GM12878 (cell line): ENCODE measurements at regions not wholly inside any gene's neighbourhood (a gene's known extent, or its start where the extent isn't known, plus 50 kb on each side); places are given as distances from the start of the nearest gene placed in this dataset.

Experiments used
- ATAC-seq: fragments of 200-7000 bp; cut with Tn5 transposase; 3 replicates; pipeline ENCODE4 v1.9.1; 2020; ENCODE audit warnings: mild to moderate bottlenecking, moderate library complexity
- BruUV-seq: library from RNA; stranded (reverse); fragments of 400-500 nt; replicated peaks from 2 replicates; lab custom pipeline; 2021; lab: Mats Ljungman, UMichigan
- CTCF ChIA-PET: fragments of 300-600 bp; sonication (Branson Sonifier 250); formaldehyde crosslinking; extraction: SDS; loops from one replicate; lab custom pipeline; 2021; ENCODE audit warnings: inconsistent platforms; lab: Yijun Ruan, JAX
- POLR2A ChIA-PET: fragments of 350-600 bp; formaldehyde crosslinking; extraction: SDS; loops from one replicate; lab custom pipeline; 2021; ENCODE audit warnings: inconsistent platforms; lab: Charles Lee
- RAD21 ChIA-PET: fragments of 300-600 bp; sonication (Branson Sonifier 250); formaldehyde crosslinking; loops from one replicate; lab custom pipeline; 2023; ENCODE audit warnings: antibody characterized with exemption; ENCODE audit not compliant: unreplicated experiment; lab: Charles Lee
- SMC1A ChIA-PET: fragments of 300-600 bp; sonication (Branson Sonifier 250); formaldehyde crosslinking; loops from one replicate; lab custom pipeline; 2023; ENCODE audit not compliant: unreplicated experiment, uncharacterized antibody; lab: Charles Lee
- DNase-seq: peaks from one replicate; pipeline ENCODE4 v3.0.0-alpha.2; 2011; ENCODE audit warnings: low read depth, low spot score
- FAIRE-seq: peaks from 3 replicates; lab custom pipeline; 2011; peaks lifted over from hg19 to GRCh38; lab: Jason Lieb, UNC
- H2AFZ ChIP-seq: 2 replicates; pipeline ENCODE4 v1.6.0; 2011; ENCODE audit warnings: low read depth, low read length, control low read depth; ENCODE audit not compliant: control insufficient read depth
- H3K27ac ChIP-seq: 2 replicates; pipeline ENCODE4 v1.5.1; 2011; ENCODE audit warnings: control low read depth; ENCODE audit not compliant: control insufficient read depth, insufficient read depth
- H3K27me3 ChIP-seq, 2 experiments: replicated peaks in 1 of 2; 2 replicates each; pipeline versions ENCODE4 v1.6.0 to v1.6.1; 2011; ENCODE audit warnings: low read length in 1 of 2; ENCODE audit not compliant: control insufficient read depth in 2 of 2, insufficient read depth in 2 of 2
- H3K36me3 ChIP-seq, 2 experiments: 2 replicates each; pipeline ENCODE4 v1.5.1; 2011; ENCODE audit warnings: low read length in 1 of 2; ENCODE audit not compliant: control insufficient read depth in 2 of 2, insufficient read depth in 2 of 2
- H3K4me1 ChIP-seq: 2 replicates; pipeline ENCODE4 v1.6.1; 2011; ENCODE audit warnings: mild to moderate bottlenecking, low read length, moderate library complexity, mixed read lengths; ENCODE audit not compliant: control insufficient read depth, insufficient read depth
- H3K4me2 ChIP-seq: 2 replicates; pipeline ENCODE4 v1.6.0; 2011; ENCODE audit warnings: control low read depth; ENCODE audit not compliant: control insufficient read depth, insufficient read depth
- H3K4me3 ChIP-seq: fragments of 200-600 bp; sonication (generic); 2 replicates; pipeline ENCODE4 v1.5.1; 2016
- H3K79me2 ChIP-seq: 2 replicates; pipeline ENCODE4 v1.6.0; 2011; ENCODE audit warnings: low read length; ENCODE audit not compliant: control insufficient read depth, insufficient read depth
- H3K9ac ChIP-seq: 2 replicates; pipeline ENCODE4 v1.8.0; 2011; ENCODE audit warnings: low read length, control low read depth, mixed read lengths; ENCODE audit not compliant: control insufficient read depth, insufficient read depth
- H3K9me3 ChIP-seq: replicated peaks from 3 replicates; pipeline ENCODE4 v1.5.1; 2011; ENCODE audit warnings: mild to moderate bottlenecking, low read length; ENCODE audit not compliant: control insufficient read depth, insufficient read depth
- H4K20me1 ChIP-seq: 2 replicates; pipeline ENCODE4 v1.6.0; 2011; ENCODE audit not compliant: control insufficient read depth, insufficient read depth
- ATF7 ChIP-seq: fragments of 450-650 bp; IDR thresholded peaks from 2 replicates; pipeline ENCODE4 v1.6.1; 2016; ENCODE audit warnings: low read depth, mild to moderate bottlenecking
- CBX3 ChIP-seq: fragments of 200-600 bp; sonication (generic); IDR thresholded peaks from 2 replicates; pipeline ENCODE4 v1.6.1; 2016; ENCODE audit warnings: low read depth, borderline replicate concordance
- CEBPB ChIP-seq, 2 experiments: fragments of 150-350 bp in 1 of 2; IDR thresholded peaks; 2 replicates each; pipeline ENCODE4 v1.6.1; 2012 to 2014; ENCODE audit warnings: low read depth in 2 of 2, low read length in 2 of 2, borderline replicate concordance in 1 of 2, inconsistent platforms in 1 of 2
- CREM ChIP-seq: IDR thresholded peaks from 2 replicates; pipeline ENCODE4 v1.6.1; 2014; ENCODE audit warnings: antibody characterized with exemption, low read depth
- EGR1 ChIP-seq, 2 experiments: IDR thresholded peaks; 1 replicate in 1 of 2; 2 replicates in 1 of 2; pipeline ENCODE4 v1.6.1; 2011 to 2012; ENCODE audit warnings: low read depth in 2 of 2, low read length in 2 of 2, borderline replicate concordance in 1 of 2, mild to moderate bottlenecking in 1 of 2, moderate library complexity in 1 of 2
- ETV6 ChIP-seq, 2 experiments: fragments of 450-650 bp in 1 of 2; IDR thresholded peaks in 1 of 2; conservative IDR thresholded peaks in 1 of 2; 2 replicates each; pipeline ENCODE4 v1.6.1; 2014; ENCODE audit warnings: antibody characterized with exemption in 1 of 2, borderline replicate concordance in 1 of 2, low read depth in 1 of 2, mild to moderate bottlenecking in 1 of 2, moderate library complexity in 1 of 2
- IRF3 ChIP-seq: fragments of 450-650 bp; IDR thresholded peaks from 2 replicates; pipeline ENCODE4 v1.6.1; 2014; ENCODE audit warnings: mild to moderate bottlenecking
- RB1 ChIP-seq: fragments of 450-650 bp; formaldehyde crosslinking; IDR thresholded peaks from 2 replicates; pipeline ENCODE4 v1.6.1; 2017; ENCODE audit warnings: mild to moderate bottlenecking, borderline replicate concordance
- SIN3A ChIP-seq: IDR thresholded peaks from 2 replicates; pipeline ENCODE4 v1.6.1; 2012; ENCODE audit warnings: low read depth, low read length, improper control_type of control experiment
- SMC3 ChIP-seq: IDR thresholded peaks from 2 replicates; pipeline ENCODE4 v1.6.1; 2011; ENCODE audit warnings: low read length, improper control_type of control experiment, borderline replicate concordance
- TCF3 ChIP-seq: IDR thresholded peaks from 2 replicates; pipeline ENCODE4 v1.6.1; 2012; ENCODE audit warnings: low read depth, mild to moderate bottlenecking, low read length, borderline replicate concordance; ENCODE audit not compliant: insufficient read depth
- USF2 ChIP-seq: IDR thresholded peaks from 2 replicates; pipeline ENCODE4 v1.6.1; 2011; ENCODE audit warnings: low read depth, low read length, improper control_type of control experiment, borderline replicate concordance
- ZNF24 ChIP-seq: fragments of 450-650 bp; IDR thresholded peaks from 2 replicates; pipeline ENCODE4 v1.6.1; 2017; ENCODE audit warnings: antibody characterized with exemption, mild to moderate bottlenecking
- ZSCAN29 ChIP-seq: fragments of 450-650 bp; IDR thresholded peaks from 2 replicates; pipeline ENCODE4 v1.6.1; 2017; ENCODE audit warnings: mild to moderate bottlenecking, moderate library complexity
- WGBS: methylation state at CpG from one replicate; pipeline ENCODE4 v1.1.6; 2016; ENCODE audit warnings: low lambda C conversion rate; ENCODE audit not compliant: insufficient replicate concordance, insufficient coverage; ENCODE audit errors: missing lambda C conversion rate; 5-methylcytosine and 5-hydroxymethylcytosine counted together
- in situ Hi-C: fragments of 300-500 bp; cut with MboI; formaldehyde crosslinking; loops from 9 replicates; pipeline ENCODE4 v1.14.3; 2018; ENCODE audit warnings: mixed read lengths
- intact Hi-C: fragments of 100-400 bp; cut with micrococcal nuclease; formaldehyde crosslinking; loops from one replicate; pipeline ENCODE4 v1.14.2; 2022; ENCODE audit not compliant: unreplicated experiment
- TF ChIP-seq, protein P1 (sequence below): IDR thresholded peaks from 2 replicates; pipeline ENCODE4 v1.6.1; 2012; ENCODE audit warnings: improper control_type of control experiment, low read depth, low read length; ENCODE audit not compliant: insufficient replicate concordance
- TF ChIP-seq, protein P2 (sequence below): IDR thresholded peaks from 2 replicates; pipeline ENCODE4 v1.6.1; 2011; ENCODE audit warnings: borderline replicate concordance, low read depth, mild to moderate bottlenecking, moderate library complexity, mixed read lengths, low read length; ENCODE audit not compliant: insufficient read depth; ENCODE audit errors: extremely low read length

DNA sequence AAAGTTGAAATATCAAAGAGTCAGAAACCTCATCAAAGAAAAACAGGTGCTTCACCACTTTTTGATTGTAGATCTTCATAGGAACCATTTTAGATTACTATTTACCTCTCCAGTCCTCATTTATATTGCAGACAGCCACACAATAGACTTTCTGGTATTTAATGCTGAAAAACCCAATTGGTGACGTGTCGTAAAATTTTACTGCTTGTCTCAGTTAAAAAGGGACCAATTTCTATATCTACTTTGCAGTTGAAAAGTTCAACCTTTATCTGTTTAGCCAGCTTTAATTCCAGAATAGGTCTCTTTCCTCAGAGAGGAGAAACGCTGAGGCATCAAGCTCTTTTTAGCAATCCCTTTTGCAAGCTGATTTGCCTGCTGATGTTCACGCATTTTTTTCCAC, 1722.4 kb downstream of the PLA2G4A start:
- in situ Hi-C loops: no loop called here
- DNase-seq (no peak), ATAC-seq (no peak), FAIRE-seq (no peak)
- WGBS: 33% methylated on average over 4 of the region's 4 CpGs
- RAD21 ChIA-PET: interaction anchor here (1.3 kb wide), 1 partner anchor 623 kb away, joined by 3 read pairs; no protein-coding TSS in a partner anchor
- Histone ChIP-seq H3K9me3 (no peaks in the 10 kb centered on the region), H2AFZ (no peak overlapping the region), H3K4me3 (no peak overlapping the region), H3K4me1 (no peaks in the 10 kb centered on the region), H3K79me2 (no peaks in the 10 kb centered on the region), H3K9ac (no peak overlapping the region), H4K20me1 (no peaks in the 10 kb centered on the region), H3K4me2 (no peak overlapping the region), H3K36me3 (no peaks in the 10 kb centered on the region), H3K27me3 (no peaks in the 10 kb centered on the region), H3K27ac (no peak overlapping the region)
- BruUV-seq: no TSS peak
- intact Hi-C loops: no loop called here
- CTCF ChIA-PET: no interaction called here
- SMC1A ChIA-PET: interaction anchor here (0.8 to 1.4 kb wide), 2 partner anchors 8 to 17 kb away, joined by 3 to 5 read pairs; no protein-coding TSS in a partner anchor
- POLR2A ChIA-PET: no interaction called here
- TF ChIP-seq SIN3A (no peak), CBX3 (no peak), SMC3 (no peak), USF2 (no peak), ETV6 (conservative IDR thresholded peaks at IDR 0.05 in 1 of 2, IDR thresholded peaks at IDR 0.05 in 1 of 2; ENCODE audit: borderline replicate concordance in 1 of 2, low read depth in 1 of 2) (no peak), CEBPB (IDR thresholded peaks at IDR 0.05; ENCODE audit: borderline replicate concordance in 1 of 2, low read depth in 2 of 2, low read length in 2 of 2) (no peak), ZNF24 (no peak), IRF3 (no peak), TCF3 (no peak), CREM (no peak), RB1 (no peak), ZSCAN29 (no peak), ATF7 (no peak), EGR1 (IDR thresholded peaks at IDR 0.05; ENCODE audit: borderline replicate concordance in 1 of 2, low read depth in 2 of 2, low read length in 2 of 2) (no peak)
- TF ChIP-seq, protein P1, sequence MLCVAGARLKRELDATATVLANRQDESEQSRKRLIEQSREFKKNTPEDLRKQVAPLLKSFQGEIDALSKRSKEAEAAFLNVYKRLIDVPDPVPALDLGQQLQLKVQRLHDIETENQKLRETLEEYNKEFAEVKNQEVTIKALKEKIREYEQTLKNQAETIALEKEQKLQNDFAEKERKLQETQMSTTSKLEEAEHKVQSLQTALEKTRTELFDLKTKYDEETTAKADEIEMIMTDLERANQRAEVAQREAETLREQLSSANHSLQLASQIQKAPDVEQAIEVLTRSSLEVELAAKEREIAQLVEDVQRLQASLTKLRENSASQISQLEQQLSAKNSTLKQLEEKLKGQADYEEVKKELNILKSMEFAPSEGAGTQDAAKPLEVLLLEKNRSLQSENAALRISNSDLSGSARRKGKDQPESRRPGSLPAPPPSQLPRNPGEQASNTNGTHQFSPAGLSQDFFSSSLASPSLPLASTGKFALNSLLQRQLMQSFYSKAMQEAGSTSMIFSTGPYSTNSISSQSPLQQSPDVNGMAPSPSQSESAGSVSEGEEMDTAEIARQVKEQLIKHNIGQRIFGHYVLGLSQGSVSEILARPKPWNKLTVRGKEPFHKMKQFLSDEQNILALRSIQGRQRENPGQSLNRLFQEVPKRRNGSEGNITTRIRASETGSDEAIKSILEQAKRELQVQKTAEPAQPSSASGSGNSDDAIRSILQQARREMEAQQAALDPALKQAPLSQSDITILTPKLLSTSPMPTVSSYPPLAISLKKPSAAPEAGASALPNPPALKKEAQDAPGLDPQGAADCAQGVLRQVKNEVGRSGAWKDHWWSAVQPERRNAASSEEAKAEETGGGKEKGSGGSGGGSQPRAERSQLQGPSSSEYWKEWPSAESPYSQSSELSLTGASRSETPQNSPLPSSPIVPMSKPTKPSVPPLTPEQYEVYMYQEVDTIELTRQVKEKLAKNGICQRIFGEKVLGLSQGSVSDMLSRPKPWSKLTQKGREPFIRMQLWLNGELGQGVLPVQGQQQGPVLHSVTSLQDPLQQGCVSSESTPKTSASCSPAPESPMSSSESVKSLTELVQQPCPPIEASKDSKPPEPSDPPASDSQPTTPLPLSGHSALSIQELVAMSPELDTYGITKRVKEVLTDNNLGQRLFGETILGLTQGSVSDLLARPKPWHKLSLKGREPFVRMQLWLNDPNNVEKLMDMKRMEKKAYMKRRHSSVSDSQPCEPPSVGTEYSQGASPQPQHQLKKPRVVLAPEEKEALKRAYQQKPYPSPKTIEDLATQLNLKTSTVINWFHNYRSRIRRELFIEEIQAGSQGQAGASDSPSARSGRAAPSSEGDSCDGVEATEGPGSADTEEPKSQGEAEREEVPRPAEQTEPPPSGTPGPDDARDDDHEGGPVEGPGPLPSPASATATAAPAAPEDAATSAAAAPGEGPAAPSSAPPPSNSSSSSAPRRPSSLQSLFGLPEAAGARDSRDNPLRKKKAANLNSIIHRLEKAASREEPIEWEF: no peak
- TF ChIP-seq, protein P2, sequence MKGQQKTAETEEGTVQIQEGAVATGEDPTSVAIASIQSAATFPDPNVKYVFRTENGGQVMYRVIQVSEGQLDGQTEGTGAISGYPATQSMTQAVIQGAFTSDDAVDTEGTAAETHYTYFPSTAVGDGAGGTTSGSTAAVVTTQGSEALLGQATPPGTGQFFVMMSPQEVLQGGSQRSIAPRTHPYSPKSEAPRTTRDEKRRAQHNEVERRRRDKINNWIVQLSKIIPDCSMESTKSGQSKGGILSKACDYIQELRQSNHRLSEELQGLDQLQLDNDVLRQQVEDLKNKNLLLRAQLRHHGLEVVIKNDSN: no peak
